H1 (cell line): ENCODE measurements at regions not wholly inside any gene's neighbourhood (a gene's known extent, or its start where the extent isn't known, plus 50 kb on each side); places are given as distances from the start of the nearest gene placed in this dataset.

ENCODE experiments used
- BRCA1 ChIP-seq: IDR thresholded peaks from 2 replicates; pipeline ENCODE4 v1.6.1; 2012; ENCODE audit warnings: low read depth, low read length, improper control_type of control experiment
- CBX5 ChIP-seq: fragments of 300-800, 300-1000 bp; sonication (generic); IDR thresholded peaks from 2 replicates; pipeline ENCODE4 v1.7.1; 2016; ENCODE audit warnings: antibody characterized with exemption, low read length, low read depth
- CHD2 ChIP-seq: IDR thresholded peaks from 2 replicates; pipeline ENCODE4 v1.6.1; 2012; ENCODE audit warnings: low read length, improper control_type of control experiment
- GTF2F1 ChIP-seq: IDR thresholded peaks from 2 replicates; pipeline ENCODE4 v1.6.1; 2012; ENCODE audit warnings: low read depth, low read length, improper control_type of control experiment, borderline replicate concordance
- JUN ChIP-seq: IDR thresholded peaks from 2 replicates; pipeline ENCODE4 v1.6.1; 2011; ENCODE audit warnings: low read depth, mild to moderate bottlenecking, improper control_type of control experiment, low read length
- KDM4A ChIP-seq: IDR thresholded peaks from one replicate; pipeline ENCODE4 v1.7.1; 2012; ENCODE audit warnings: low read depth, mild to moderate bottlenecking, moderate library complexity, low read length, inconsistent platforms; ENCODE audit not compliant: severe bottlenecking
- SIX5 ChIP-seq: IDR thresholded peaks from 2 replicates; pipeline ENCODE4 v1.6.1; 2011; ENCODE audit warnings: mild to moderate bottlenecking, low read depth, low read length
- SP4 ChIP-seq: IDR thresholded peaks from 2 replicates; pipeline ENCODE4 v1.6.1; 2012; ENCODE audit warnings: low read length, inconsistent platforms
- TBP ChIP-seq: IDR thresholded peaks from 2 replicates; pipeline ENCODE4 v1.6.1; 2011; ENCODE audit warnings: low read depth, low read length, improper control_type of control experiment
- TF ChIP-seq, protein P1 (sequence below): IDR thresholded peaks from 2 replicates; pipeline ENCODE4 v1.6.1; 2012; ENCODE audit warnings: inconsistent platforms
- TF ChIP-seq, protein P2 (sequence below): IDR thresholded peaks from 2 replicates; pipeline ENCODE4 v1.6.1; 2012; ENCODE audit warnings: inconsistent platforms
- TF ChIP-seq, protein P3 (sequence below): IDR thresholded peaks from 2 replicates; pipeline ENCODE4 v1.6.1; 2011; ENCODE audit warnings: low read length, improper control_type of control experiment

DNA sequence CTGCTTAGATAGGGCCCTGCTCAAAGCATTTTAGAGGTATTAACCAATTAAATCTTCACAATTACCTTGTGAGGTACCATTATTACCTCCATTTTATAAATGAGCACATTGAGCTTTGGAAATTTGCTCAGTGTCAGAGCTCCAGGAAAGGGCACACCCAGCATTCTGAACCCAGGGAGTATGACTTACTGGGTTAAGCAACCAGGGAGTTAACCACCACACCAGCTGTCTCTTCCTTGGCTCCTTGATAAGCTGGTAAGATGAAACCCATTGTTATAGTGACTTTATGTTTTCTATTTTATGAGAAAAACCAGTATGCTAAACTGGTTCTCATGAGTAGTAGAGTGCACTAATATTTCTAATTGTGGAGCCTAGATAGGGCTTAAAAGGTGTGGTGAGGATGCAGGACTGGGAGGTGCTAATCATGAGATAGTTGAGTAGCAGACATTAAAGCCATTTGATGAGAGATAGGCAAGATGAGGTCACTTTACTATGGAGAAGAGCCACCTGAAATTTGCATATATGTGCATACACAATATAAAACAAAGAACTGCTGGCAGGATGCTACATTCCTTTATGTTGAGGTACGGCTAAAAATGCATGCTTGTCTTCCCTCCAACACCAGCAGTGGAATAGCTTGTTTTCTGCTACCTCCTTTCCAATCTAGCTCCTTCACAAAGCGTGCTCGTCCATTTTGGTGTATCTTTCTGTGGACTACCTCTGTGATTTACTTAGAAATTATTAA lies 556.1 kb downstream of the SPRY1 start (continued):
- TF ChIP-seq, protein P1, sequence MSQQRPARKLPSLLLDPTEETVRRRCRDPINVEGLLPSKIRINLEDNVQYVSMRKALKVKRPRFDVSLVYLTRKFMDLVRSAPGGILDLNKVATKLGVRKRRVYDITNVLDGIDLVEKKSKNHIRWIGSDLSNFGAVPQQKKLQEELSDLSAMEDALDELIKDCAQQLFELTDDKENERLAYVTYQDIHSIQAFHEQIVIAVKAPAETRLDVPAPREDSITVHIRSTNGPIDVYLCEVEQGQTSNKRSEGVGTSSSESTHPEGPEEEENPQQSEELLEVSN = peak; percentile 84
- no peak for TF ChIP-seq SP4
- no peak for TF ChIP-seq CHD2
- TF ChIP-seq, protein P2, sequence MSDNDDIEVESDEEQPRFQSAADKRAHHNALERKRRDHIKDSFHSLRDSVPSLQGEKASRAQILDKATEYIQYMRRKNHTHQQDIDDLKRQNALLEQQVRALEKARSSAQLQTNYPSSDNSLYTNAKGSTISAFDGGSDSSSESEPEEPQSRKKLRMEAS = peak; percentile 68
- TF ChIP-seq, protein P3, sequence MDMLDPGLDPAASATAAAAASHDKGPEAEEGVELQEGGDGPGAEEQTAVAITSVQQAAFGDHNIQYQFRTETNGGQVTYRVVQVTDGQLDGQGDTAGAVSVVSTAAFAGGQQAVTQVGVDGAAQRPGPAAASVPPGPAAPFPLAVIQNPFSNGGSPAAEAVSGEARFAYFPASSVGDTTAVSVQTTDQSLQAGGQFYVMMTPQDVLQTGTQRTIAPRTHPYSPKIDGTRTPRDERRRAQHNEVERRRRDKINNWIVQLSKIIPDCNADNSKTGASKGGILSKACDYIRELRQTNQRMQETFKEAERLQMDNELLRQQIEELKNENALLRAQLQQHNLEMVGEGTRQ = no peak
- TF ChIP-seq BRCA1 = no peak
- peak; percentile 90 for TF ChIP-seq JUN
- no peak for TF ChIP-seq SIX5
- TF ChIP-seq TBP = no peak
- no peak for TF ChIP-seq GTF2F1
- TF ChIP-seq KDM4A = no peak
- no peak for TF ChIP-seq CBX5
